Fibroblast of pulmonary artery (primary cell): ENCODE measurements at regions not wholly inside any gene's neighbourhood (a gene's known extent, or its start where the extent isn't known, plus 50 kb on each side); places are given as distances from the start of the nearest gene placed in this dataset.

Experiments used
- DNase-seq: peaks from one replicate; pipeline ENCODE4 v3.0.0-alpha.2; 2010; ENCODE audit warnings: low read depth
- H3K4me3 ChIP-seq: replicated peaks from 2 replicates; pipeline ENCODE4 v1.5.1; 2011; ENCODE audit warnings: low read depth, mild to moderate bottlenecking, control low read depth, low read length, moderate library complexity
- TF ChIP-seq, protein P1 (sequence below): IDR thresholded peaks from 2 replicates; pipeline ENCODE4 v1.5.1; 2011; ENCODE audit warnings: mild to moderate bottlenecking, control low read depth, low read length, inconsistent platforms; ENCODE audit errors: missing control alignments

DNA sequence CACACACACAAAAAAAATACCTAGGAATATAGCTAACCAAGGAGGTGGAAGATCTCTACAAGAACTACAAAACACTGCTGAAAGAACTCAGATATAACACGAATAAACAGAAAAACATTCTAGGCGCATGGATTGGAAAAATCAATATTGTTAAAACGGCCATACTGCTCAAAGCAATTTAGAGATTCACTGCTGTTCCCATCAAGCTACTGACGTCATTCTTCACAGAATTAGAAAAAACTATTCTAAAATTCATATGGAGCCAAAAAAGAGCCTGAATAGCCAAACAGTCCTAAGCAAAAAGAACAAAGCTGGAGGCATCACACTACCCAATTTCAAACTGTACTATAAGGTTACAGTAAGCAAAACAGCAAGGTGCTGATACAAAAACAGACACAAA lies 390.2 kb downstream of the IDS start:
- H3K4me3 ChIP-seq = no peak overlapping the region
- no peak for DNase-seq
- TF ChIP-seq, protein P1, sequence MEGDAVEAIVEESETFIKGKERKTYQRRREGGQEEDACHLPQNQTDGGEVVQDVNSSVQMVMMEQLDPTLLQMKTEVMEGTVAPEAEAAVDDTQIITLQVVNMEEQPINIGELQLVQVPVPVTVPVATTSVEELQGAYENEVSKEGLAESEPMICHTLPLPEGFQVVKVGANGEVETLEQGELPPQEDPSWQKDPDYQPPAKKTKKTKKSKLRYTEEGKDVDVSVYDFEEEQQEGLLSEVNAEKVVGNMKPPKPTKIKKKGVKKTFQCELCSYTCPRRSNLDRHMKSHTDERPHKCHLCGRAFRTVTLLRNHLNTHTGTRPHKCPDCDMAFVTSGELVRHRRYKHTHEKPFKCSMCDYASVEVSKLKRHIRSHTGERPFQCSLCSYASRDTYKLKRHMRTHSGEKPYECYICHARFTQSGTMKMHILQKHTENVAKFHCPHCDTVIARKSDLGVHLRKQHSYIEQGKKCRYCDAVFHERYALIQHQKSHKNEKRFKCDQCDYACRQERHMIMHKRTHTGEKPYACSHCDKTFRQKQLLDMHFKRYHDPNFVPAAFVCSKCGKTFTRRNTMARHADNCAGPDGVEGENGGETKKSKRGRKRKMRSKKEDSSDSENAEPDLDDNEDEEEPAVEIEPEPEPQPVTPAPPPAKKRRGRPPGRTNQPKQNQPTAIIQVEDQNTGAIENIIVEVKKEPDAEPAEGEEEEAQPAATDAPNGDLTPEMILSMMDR = no peak

DNA sequence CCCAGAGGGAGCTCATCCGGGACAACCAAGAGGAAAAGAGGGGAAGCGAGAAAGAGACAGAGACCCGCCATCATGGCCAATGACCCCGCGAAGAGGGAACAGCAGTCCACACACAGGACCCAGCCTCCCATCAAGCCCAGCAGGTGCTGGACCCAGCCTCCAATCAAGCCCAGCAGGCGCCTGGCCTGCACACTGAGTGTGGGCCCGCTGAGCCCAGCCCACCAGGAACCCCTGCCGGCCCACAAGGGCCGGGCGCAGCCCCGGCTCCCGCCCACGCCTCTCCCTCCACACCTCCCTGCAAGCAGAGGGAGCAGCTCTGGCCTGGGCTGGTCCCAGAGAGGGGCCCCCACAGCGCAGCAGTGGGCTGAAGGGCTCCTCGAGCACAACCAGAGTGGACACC lies 391.1 kb downstream of the IDS start:
- H3K4me3 ChIP-seq = no peak overlapping the region
- TF ChIP-seq, protein P1 = no peak
- DNase-seq = no peak

- no peak overlapping the region for H3K4me3 ChIP-seq
- no peak for DNase-seq
- TF ChIP-seq, protein P1 = no peak
These were observed 407.3 kb downstream of the IDS start for GRCh38 chrX:149097786-149098185.

DNA sequence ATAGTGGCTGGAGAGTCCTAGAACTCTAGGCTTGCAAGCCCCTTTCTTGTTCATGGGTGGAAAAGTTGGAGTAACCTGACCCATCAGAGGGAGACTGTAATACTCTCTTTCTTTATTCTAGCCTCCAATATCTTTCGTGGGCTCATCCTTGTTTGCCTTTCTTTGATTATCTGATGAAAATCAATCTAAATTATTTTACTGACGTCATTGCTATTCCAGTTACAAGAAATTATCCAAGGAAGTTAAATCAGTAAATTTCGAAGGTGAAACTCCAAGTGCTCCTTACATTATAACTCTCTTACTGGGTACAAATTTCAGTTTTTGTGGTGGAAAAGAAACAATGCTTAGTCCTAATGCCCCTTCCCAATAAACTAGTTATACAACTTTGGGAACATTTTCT lies 412.9 kb downstream of the IDS start:
- DNase-seq = no peak
- TF ChIP-seq, protein P1 = no peak
- no peak overlapping the region for H3K4me3 ChIP-seq

DNA sequence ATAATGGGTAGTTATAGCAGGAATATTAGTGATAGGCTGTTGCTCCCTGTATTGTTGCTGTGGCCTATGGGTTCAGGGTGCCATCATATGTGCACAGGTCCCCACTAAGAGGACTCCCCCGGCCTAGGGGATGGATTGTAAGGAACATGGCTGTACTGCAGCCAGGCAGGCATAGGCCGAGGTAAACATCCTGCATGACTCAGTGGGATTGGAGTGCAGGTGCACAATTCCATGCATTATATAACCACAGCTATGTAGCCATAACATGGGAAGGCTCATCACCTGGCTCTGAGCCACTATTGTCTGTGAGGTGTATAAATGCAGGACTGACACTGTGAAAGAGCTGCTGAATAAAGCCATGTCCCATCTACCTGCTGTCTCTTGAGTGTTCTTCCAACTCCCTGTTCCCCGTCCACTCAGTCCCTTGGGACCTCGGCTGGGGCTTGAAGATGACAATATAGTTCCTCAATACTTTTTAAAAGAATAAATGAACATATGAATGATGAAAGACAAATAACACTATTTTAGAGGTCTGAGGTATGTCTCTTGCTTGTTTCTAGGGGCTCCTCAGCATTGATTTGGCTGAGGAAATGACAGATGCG lies 425.2 kb downstream of the IDS start:
- H3K4me3 ChIP-seq = no peak overlapping the region
- TF ChIP-seq, protein P1 = no peak
- DNase-seq = no peak

- TF ChIP-seq, protein P1 = no peak
- DNase-seq = peak; percentile 82
- no peak overlapping the region for H3K4me3 ChIP-seq
These were observed 430.7 kb downstream of the IDS start for GRCh38 chrX:149074398-149074797.

- no peak overlapping the region for H3K4me3 ChIP-seq
- peak; percentile 11 for DNase-seq
- TF ChIP-seq, protein P1 = no peak
These were observed 431.6 kb downstream of the IDS start for GRCh38 chrX:149073479-149073878.
